Spleen (tissue), 7 donors: ENCODE measurements at regions not wholly inside any gene's neighbourhood (a gene's known extent, or its start where the extent isn't known, plus 50 kb on each side); places are given as distances from the start of the nearest gene placed in this dataset.
A peak's percentile ranks its signal among the peaks of the same experiment; 100 is the strongest.

Experiments
- CTCF ChIP-seq, 11 experiments: fragments of 200-600 bp in 7 of 11; fragments of 450-650 bp in 4 of 11; sonication (generic) in 4 of 11; IDR thresholded peaks in 8 of 11; conservative IDR thresholded peaks in 3 of 11; 1 replicate in 7 of 11; 2 replicates in 4 of 11; pipeline versions ENCODE4 v1.4.0 to v1.8.0; 2016 to 2021; ENCODE audit warnings: antibody characterized with exemption in 11 of 11, inconsistent platforms in 4 of 11, mild to moderate bottlenecking in 1 of 11
- POLR2A ChIP-seq, 3 donors: fragments of 450-650 bp; IDR thresholded peaks; one replicate each; pipeline ENCODE4 v1.5.1; 2017; ENCODE audit warnings: antibody characterized with exemption in 3 of 3, mild to moderate bottlenecking in 1 of 3
- POLR2AphosphoS5 ChIP-seq, 3 donors: sonication (generic); formaldehyde crosslinking; IDR thresholded peaks; one replicate each; pipeline ENCODE4 v1.5.1; 2017; ENCODE audit warnings: antibody characterized with exemption in 3 of 3
- donor health status: DM: no; HTN: no; CAD: no; lungs with moderate emphysema.
- donor health status: DM: no; HTN: no; CAD: no.
- donor health status: DM: no; HTN: no; CAD: no.

GRCh38 chr3:176663837-176664831 lies 533.1 kb downstream of the TBL1XR1 start:
- TF ChIP-seq CTCF (IDR thresholded peaks at IDR 0.05 in 8 of 11, conservative IDR thresholded peaks at IDR 0.05 in 3 of 11) (peak in 6 of 11 experiments; percentile 14 to 44 (median 27)), POLR2A (IDR thresholded peaks at IDR 0.05) (no peak), POLR2AphosphoS5 (IDR thresholded peaks at IDR 0.05) (no peak)
